Colonic mucosa (tissue), 4 donors: ENCODE measurements at regions not wholly inside any gene's neighbourhood (a gene's known extent, or its start where the extent isn't known, plus 50 kb on each side); places are given as distances from the start of the nearest gene placed in this dataset.

Source experiments
- DNase-seq: peaks from one replicate; pipeline ENCODE4 v3.0.0-alpha.2; 2020
- H3K27ac ChIP-seq: fragments of 200-600 bp; one replicate; pipeline ENCODE4 v1.8.0; 2021
- H3K27me3 ChIP-seq: fragments of 200-600 bp; one replicate; pipeline ENCODE4 v1.8.0; 2021
- H3K36me3 ChIP-seq: fragments of 200-600 bp; one replicate; pipeline ENCODE4 v1.8.0; 2021
- H3K4me1 ChIP-seq: fragments of 200-600 bp; one replicate; pipeline ENCODE4 v1.8.0; 2021; ENCODE audit warnings: mild to moderate bottlenecking
- H3K4me3 ChIP-seq: fragments of 200-600 bp; one replicate; pipeline ENCODE4 v1.8.0; 2021
- H3K9ac ChIP-seq, 2 donors: one replicate each; pipeline ENCODE4 v1.7.0; 2013; ENCODE audit warnings: control low read depth in 2 of 2, low read depth in 2 of 2, low read length in 2 of 2
- H3K9me3 ChIP-seq: fragments of 200-600 bp; one replicate; pipeline ENCODE4 v1.8.0; 2021
- CTCF ChIP-seq: fragments of 200-600 bp; IDR thresholded peaks from one replicate; pipeline ENCODE4 v1.8.0; 2022; ENCODE audit warnings: antibody characterized with exemption, mild to moderate bottlenecking
- intact Hi-C: fragments of 100-400 bp; cut with DNase I; formaldehyde crosslinking; loops from one replicate; pipeline ENCODE4 v1.14.1; 2022
- donor health status: healthy.
- donor health status: DM: no; HTN: no; CAD: no.
- donor health status: DM: no; HTN: no; CAD: no.

- TF ChIP-seq CTCF: no peak
- intact Hi-C loops: no loop called here
- Histone ChIP-seq H3K9ac (no peak overlapping the region), H3K36me3 (no peaks in the 10 kb centered on the region), H3K9me3 (no peaks in the 10 kb centered on the region), H3K27me3 (no peaks in the 10 kb centered on the region), H3K27ac (no peak overlapping the region), H3K4me1 (no peaks in the 10 kb centered on the region), H3K4me3 (no peak overlapping the region)
- DNase-seq: no peak
These were observed 68.6 kb upstream of the SRRM4 start for GRCh38 chr12:118912697-118913270.

DNA sequence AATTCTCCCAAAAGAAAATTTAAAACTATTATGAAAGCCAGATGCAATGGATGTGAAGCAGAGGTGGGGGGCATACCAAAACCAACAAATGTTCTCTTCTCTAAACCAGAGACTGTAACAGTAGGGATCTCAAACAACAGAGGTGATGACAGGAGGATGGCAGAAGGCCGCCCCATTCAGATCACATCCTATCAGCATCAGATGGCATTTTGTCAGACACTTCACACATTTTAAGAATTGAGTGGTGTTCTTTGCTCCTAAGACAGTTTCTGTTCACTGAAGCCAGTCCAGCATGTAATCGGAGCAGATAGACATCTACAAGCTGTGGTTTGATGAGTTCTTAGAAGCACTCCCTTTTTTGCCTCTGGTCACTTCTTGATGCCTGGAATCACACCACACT is 59.6 kb upstream of the SRRM4 start:
- TF ChIP-seq CTCF: no peak
- no peak for DNase-seq
- Histone ChIP-seq H3K4me3 (no peak overlapping the region), H3K9ac (no peak overlapping the region), H3K36me3 (no peaks in the 10 kb centered on the region), H3K27me3 (no peaks in the 10 kb centered on the region), H3K27ac (no peak overlapping the region), H3K4me1 (no peaks in the 10 kb centered on the region), H3K9me3 (no peaks in the 10 kb centered on the region)
- intact Hi-C loops: no loop called here

DNA sequence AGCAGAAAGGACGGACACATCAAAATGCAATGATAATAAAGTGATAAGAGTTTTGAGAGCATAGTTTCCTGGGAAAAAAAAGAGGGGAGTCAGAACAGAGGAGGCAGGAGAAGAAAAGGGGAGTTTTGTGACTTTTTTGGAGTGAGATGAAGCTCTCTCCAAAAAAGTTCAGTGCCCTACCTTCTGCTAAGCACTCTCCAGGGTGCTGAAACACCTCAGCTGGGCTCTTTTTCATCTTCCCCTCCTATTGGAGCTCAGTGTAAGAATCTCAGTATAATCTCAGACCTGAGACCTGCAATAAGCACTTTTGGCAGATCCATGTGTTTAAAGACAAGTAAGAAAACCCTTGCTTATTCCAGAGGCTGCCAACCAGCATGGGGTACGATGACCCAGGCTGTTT is 58.9 kb upstream of the SRRM4 start:
- DNase-seq: no peak
- Histone ChIP-seq H3K4me3 (no peak overlapping the region), H3K9me3 (no peaks in the 10 kb centered on the region)

DNA sequence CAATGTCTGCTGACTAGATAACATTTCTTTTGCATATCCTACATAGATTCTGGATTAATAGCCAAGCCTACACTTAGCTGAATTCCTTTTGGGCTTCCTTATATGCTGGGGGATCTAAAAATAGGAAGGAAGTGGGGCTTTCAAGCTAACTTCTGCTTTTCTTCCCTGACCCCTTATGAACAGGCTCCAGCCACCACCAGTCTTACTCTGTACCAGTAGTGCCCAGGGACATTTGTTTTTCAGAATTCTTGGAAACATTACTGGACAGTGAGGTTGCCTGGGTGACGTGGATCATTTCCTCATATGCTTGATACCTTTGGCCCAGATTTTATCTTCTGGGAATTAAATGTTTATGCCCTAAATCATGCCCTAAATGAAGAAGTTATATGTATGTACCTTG is 55.9 kb upstream of the SRRM4 start:
- no peak for DNase-seq
- intact Hi-C loops: no loop called here
- Histone ChIP-seq H3K27ac (no peak overlapping the region), H3K4me1 (no peaks in the 10 kb centered on the region), H3K9ac (no peak overlapping the region), H3K4me3 (no peak overlapping the region), H3K36me3 (no peaks in the 10 kb centered on the region), H3K9me3 (no peaks in the 10 kb centered on the region), H3K27me3 (no peaks in the 10 kb centered on the region)
- no peak for TF ChIP-seq CTCF

More for the DNA sequence above, 58.9 kb upstream of the SRRM4 start:
- no peak overlapping the region for H3K27ac ChIP-seq
- no peak overlapping the region for H3K9ac ChIP-seq
- H3K4me1 ChIP-seq: no peaks in the 10 kb centered on the region
- no peaks in the 10 kb centered on the region for H3K27me3 ChIP-seq
- H3K36me3 ChIP-seq: no peaks in the 10 kb centered on the region
- intact Hi-C loops: no loop called here
- no peak for TF ChIP-seq CTCF

GRCh38 chr12:118925826-118926225 is 55.5 kb upstream of the SRRM4 start:
- intact Hi-C loops: no loop called here
- Histone ChIP-seq H3K27me3 (no peaks in the 10 kb centered on the region), H3K4me3 (no peak overlapping the region), H3K36me3 (no peaks in the 10 kb centered on the region), H3K4me1 (no peaks in the 10 kb centered on the region), H3K27ac (no peak overlapping the region), H3K9ac (no peak overlapping the region), H3K9me3 (no peaks in the 10 kb centered on the region)
- no peak for TF ChIP-seq CTCF
- no peak for DNase-seq
